ENCODE measurements at regions not wholly inside any gene's neighbourhood (a gene's known extent, or its start where the extent isn't known, plus 50 kb on each side); places are given as distances from the start of the nearest gene placed in this dataset.

GRCh38 chrX:144946666-144947065 lies 300.6 kb upstream of the SPANXN1 start:
- no peak for TF ChIP-seq CTCF (IDR thresholded peaks at IDR 0.05; ENCODE audit: low read length)
- TF ChIP-seq EZH2 (IDR thresholded peaks at IDR 0.05; ENCODE audit: borderline replicate concordance, low read length) = no peak
